ENCODE measurements at regions not wholly inside any gene's neighbourhood (a gene's known extent, or its start where the extent isn't known, plus 50 kb on each side); places are given as distances from the start of the nearest gene placed in this dataset.
A peak's percentile ranks its signal among the peaks of the same experiment; 100 is the strongest.

DNA sequence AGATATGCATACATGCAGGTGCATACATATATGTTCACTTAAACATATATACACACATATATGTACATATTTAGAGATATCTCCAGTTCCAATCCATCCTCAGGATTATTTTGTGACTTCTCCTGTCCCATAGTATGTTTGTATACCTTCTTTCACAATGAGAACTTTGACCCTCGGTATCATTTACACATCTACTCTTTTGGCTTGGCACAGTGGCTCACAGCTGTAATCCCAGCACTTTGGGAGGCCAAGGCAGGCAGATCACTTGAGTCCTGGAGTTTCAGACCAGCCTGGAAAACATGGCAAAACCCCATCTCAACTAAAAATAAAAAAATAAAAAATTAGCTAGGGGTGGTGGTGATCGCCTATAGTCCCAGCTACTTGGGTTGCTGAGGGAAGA lies 148.1 kb upstream of the CCL2 start:
- no peaks in the 10 kb centered on the region for H3K4me1 ChIP-seq
- H3K27me3 ChIP-seq, result peaks cover 21% of the 10 kb centered on the region
- TF ChIP-seq POLR2AphosphoS5 (IDR thresholded peaks at IDR 0.05) (no peak), EP300 (IDR thresholded peaks at IDR 0.05) (no peak)
- H3K27ac ChIP-seq, result no peak overlapping the region
- WGBS, result 90% methylated on average over 2 of the region's 2 CpGs
- no peaks in the 10 kb centered on the region for H3K36me3 ChIP-seq
- no peak overlapping the region for H3K4me3 ChIP-seq
- no peaks in the 10 kb centered on the region for H3K9me3 ChIP-seq
- DNase-seq (ENCODE audit: low spot score in 2 of 2), result no peak

DNA sequence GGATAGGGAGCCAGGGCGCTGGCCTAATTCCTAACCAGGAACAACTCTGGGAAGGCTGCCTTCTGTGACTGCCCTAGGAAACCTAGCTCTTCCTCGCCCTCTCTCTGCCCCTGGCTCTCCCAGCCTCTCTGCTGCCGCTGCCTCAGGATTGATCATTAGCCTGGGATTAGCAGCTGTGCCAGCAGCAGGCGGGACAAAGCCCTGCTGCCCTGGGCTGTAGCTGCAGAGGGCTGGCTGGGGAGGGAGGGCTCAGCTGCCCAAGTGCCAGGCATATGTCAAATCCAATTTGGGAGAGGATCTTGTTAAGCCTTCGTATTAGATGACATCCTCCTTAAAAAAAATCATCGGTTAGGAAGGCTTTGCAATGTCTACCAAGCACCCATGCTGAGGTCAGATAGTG lies 144.8 kb upstream of the CCL2 start:
- WGBS, result 51% methylated on average over 6 of the region's 6 CpGs
- H3K4me1 ChIP-seq, result no peaks in the 10 kb centered on the region
- DNase-seq (ENCODE audit: low spot score in 2 of 2), result no peak
- H3K9me3 ChIP-seq, result no peaks in the 10 kb centered on the region
- H3K27me3 ChIP-seq, result peaks cover 27% of the 10 kb centered on the region
- no peaks in the 10 kb centered on the region for H3K36me3 ChIP-seq
- no peak overlapping the region for H3K4me3 ChIP-seq
- no peak for TF ChIP-seq POLR2A (IDR thresholded peaks at IDR 0.05)
- TF ChIP-seq EP300 (IDR thresholded peaks at IDR 0.05), result no peak
- TF ChIP-seq POLR2AphosphoS5 (IDR thresholded peaks at IDR 0.05), result no peak
- TF ChIP-seq, protein P1, sequence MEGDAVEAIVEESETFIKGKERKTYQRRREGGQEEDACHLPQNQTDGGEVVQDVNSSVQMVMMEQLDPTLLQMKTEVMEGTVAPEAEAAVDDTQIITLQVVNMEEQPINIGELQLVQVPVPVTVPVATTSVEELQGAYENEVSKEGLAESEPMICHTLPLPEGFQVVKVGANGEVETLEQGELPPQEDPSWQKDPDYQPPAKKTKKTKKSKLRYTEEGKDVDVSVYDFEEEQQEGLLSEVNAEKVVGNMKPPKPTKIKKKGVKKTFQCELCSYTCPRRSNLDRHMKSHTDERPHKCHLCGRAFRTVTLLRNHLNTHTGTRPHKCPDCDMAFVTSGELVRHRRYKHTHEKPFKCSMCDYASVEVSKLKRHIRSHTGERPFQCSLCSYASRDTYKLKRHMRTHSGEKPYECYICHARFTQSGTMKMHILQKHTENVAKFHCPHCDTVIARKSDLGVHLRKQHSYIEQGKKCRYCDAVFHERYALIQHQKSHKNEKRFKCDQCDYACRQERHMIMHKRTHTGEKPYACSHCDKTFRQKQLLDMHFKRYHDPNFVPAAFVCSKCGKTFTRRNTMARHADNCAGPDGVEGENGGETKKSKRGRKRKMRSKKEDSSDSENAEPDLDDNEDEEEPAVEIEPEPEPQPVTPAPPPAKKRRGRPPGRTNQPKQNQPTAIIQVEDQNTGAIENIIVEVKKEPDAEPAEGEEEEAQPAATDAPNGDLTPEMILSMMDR (IDR thresholded peaks at IDR 0.05), result no peak
- no peak overlapping the region for H3K27ac ChIP-seq

DNA sequence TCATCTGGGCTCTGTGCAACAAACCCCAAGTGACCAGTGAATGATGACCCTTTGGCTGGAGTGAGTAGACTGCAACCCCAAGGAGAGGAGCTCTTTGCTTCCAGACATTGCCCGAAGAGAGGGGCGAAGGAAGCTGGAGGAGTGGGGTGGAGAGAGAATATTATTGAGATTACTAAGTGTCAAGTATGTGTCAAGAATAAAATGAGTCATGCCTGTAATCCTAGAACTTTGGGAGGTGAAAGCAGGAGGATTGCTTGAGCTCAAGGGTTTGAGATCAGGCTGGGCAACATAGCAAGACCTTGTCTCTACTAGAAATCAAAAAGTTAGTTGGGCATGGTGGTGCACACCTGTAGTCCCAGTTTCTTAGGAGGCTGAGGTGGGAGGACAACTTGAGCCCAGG lies 142.0 kb upstream of the CCL2 start:
- Histone ChIP-seq H3K27me3 (peaks cover 25% of the 10 kb centered on the region), H3K4me3 (no peak overlapping the region), H3K4me1 (no peaks in the 10 kb centered on the region), H3K9me3 (no peaks in the 10 kb centered on the region), H3K36me3 (no peaks in the 10 kb centered on the region), H3K27ac (no peak overlapping the region)
- DNase-seq (ENCODE audit: low spot score in 2 of 2), result peak in 1 of 2 donors; percentile 28
- TF ChIP-seq POLR2AphosphoS5 (IDR thresholded peaks at IDR 0.05), result no peak
- no peak for TF ChIP-seq EP300 (IDR thresholded peaks at IDR 0.05)
- TF ChIP-seq POLR2A (IDR thresholded peaks at IDR 0.05), result no peak
- TF ChIP-seq, protein P1 (IDR thresholded peaks at IDR 0.05), result no peak
- WGBS, result 87% methylated on average over 2 of the region's 2 CpGs

DNA sequence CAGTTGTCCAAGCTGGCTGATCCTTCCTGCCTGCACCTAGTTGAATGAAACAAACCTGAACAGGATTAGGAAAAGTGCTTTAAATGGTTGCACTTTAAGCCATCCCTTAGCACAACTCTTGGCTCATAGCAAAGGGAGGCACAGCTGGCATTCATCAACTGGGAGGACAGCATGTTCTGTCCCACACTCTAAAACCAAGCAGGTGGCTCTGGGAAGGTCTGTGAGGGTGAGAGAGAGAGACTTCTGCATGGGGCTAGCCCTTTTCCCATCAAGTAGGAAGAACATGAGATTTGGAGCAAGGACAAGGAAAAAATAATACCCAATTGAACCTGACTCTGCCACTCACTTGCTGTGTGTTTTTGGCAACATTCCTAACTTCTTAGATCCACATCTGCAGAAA lies 140.9 kb upstream of the CCL2 start:
- no peak overlapping the region for H3K27ac ChIP-seq
- H3K4me1 ChIP-seq, result no peaks in the 10 kb centered on the region
- no peak overlapping the region for H3K4me3 ChIP-seq
- H3K36me3 ChIP-seq, result no peaks in the 10 kb centered on the region
- no peaks in the 10 kb centered on the region for H3K9me3 ChIP-seq
- peaks cover 25% of the 10 kb centered on the region for H3K27me3 ChIP-seq
- DNase-seq (ENCODE audit: low spot score in 2 of 2), result peak in 1 of 2 donors; percentile 6
- TF ChIP-seq, protein P1 (IDR thresholded peaks at IDR 0.05), result no peak
- TF ChIP-seq POLR2AphosphoS5 (IDR thresholded peaks at IDR 0.05) (no peak), EP300 (IDR thresholded peaks at IDR 0.05) (no peak), POLR2A (IDR thresholded peaks at IDR 0.05) (no peak)

DNA sequence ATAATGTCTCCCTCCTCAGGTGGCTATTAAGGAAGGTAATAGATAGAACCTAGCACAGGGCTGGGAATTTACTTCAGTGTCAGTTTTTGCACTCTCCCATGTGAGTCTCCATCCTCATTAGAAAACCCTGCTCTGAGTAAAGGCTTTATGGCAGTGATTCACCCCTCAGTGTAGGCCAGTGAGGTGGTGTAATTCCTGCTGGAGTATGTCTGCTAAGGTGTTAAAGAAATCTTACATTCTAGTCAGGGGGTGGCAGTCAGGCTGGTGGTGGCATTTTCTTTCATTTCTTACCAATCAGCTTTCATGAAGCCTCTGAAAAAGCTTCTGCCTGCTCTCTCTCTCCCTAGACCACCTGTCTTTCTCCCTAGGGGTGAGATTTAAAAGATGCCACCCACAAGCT lies 138.8 kb upstream of the CCL2 start:
- no peak for DNase-seq (ENCODE audit: low spot score in 2 of 2)
- Histone ChIP-seq H3K9me3 (no peaks in the 10 kb centered on the region), H3K27me3 (peaks cover 22% of the 10 kb centered on the region), H3K27ac (no peak overlapping the region), H3K36me3 (no peaks in the 10 kb centered on the region), H3K4me3 (no peak overlapping the region), H3K4me1 (no peaks in the 10 kb centered on the region)
- TF ChIP-seq EP300 (IDR thresholded peaks at IDR 0.05) (no peak), POLR2AphosphoS5 (IDR thresholded peaks at IDR 0.05) (no peak), POLR2A (IDR thresholded peaks at IDR 0.05) (no peak)
- TF ChIP-seq, protein P1 (IDR thresholded peaks at IDR 0.05), result no peak

DNA sequence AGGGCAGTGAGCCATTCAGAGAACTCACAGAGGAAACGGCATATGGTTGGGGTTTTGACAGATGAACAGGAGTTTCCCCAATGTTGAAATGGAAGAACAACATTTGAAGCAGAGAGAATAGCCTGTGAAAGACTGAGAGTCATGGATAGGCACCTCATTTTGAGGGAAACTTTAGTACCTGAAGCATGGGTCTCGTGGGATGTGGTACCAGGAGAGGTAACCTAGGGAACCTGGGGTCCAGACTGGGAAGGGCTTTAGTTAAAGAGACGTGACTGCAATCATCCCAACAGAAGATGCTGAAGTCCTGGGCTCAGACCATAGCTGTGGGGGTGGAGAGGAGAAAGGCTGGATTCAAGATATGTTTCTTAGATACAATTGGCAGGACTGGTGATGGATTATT lies 137.8 kb upstream of the CCL2 start:
- Histone ChIP-seq H3K9me3 (no peaks in the 10 kb centered on the region), H3K27ac (no peak overlapping the region), H3K4me3 (no peak overlapping the region), H3K27me3 (peaks cover 32% of the 10 kb centered on the region), H3K36me3 (no peaks in the 10 kb centered on the region), H3K4me1 (no peaks in the 10 kb centered on the region)
- TF ChIP-seq POLR2AphosphoS5 (IDR thresholded peaks at IDR 0.05), result no peak
- no peak for TF ChIP-seq POLR2A (IDR thresholded peaks at IDR 0.05)
- TF ChIP-seq, protein P1 (IDR thresholded peaks at IDR 0.05), result no peak
- TF ChIP-seq EP300 (IDR thresholded peaks at IDR 0.05), result no peak
- WGBS, result 64% methylated on average over 3 of the region's 3 CpGs
- DNase-seq (ENCODE audit: low spot score in 2 of 2), result no peak
